Renal pelvis (tissue), 1 donor: ENCODE measurements at regions not wholly inside any gene's neighbourhood (a gene's known extent, or its start where the extent isn't known, plus 50 kb on each side); places are given as distances from the start of the nearest gene placed in this dataset.
"Not testable (repeated sequence)": the region's sequence is repeated elsewhere in the genome, so short reads cannot be mapped to it uniquely, and the experiment has no call there.

Source experiments
- DNase-seq: peaks from one replicate; pipeline ENCODE4 v3.0.0-alpha.2; 2013

DNA sequence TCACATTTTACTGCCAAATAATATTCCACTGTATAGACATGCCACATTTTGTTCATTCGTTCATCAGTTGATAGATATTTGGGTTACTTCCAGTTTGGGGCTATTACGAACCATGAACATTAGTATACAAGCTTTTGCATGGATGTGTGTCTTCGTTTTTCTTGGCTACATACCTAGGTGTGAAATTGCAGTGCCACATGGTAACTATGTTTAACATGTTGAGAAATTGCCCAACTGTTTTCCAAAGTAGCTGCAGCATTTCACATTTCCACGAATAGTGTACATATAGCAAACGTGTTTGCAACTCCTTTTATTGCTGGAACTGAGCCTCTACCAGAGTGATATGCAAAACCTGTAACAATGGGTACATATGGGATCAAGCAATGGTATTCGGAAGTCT is 221.5 kb downstream of the VEGFC start:
- no peak for DNase-seq

DNA sequence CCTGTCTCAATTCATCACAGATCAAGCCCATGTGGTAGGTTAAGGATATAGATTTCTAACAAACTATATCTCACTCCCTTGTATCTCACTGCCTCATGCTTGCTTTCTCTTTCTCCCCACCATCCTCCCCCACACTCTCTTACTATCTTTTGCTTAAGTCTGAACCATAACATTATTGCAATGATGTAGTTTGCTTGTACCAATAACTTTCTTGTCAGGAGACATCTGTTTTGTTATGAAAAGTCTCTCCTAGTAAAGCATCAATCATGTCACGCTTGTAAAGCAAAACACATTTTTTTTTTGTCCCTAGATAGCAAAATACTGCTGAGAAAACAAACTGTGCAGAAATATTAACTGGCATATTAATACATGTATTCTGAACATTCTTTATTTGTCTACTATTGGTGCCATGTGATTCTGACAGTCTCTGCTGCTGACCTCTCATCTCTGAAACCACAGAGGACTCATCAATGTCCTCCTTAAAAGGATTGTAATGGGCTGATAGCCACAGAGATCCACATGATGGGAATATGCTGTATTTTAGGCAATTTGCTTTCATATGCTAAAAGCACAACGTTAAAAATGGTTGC is 217.5 kb downstream of the VEGFC start:
- DNase-seq, result peak; percentile 8

DNA sequence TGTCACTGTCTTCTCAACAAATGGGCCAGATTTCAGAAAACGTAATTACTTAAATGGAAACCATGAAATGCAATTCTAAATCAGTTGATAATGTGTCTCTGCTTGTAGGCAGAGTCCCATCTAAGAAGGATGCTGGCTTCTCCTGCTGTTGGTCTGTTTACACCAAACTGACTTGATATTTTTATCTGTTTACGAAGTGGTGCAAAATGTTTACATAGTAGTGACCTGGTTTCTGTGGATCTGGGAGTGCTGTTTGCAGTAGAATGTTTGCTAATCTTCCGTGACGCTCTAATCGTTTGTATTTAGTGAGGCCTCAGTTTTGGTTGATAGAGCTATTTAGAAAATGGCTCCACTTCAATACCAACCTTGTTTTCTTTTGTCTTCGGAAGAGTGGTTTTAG is 213.5 kb downstream of the VEGFC start:
- DNase-seq, result no peak

DNA sequence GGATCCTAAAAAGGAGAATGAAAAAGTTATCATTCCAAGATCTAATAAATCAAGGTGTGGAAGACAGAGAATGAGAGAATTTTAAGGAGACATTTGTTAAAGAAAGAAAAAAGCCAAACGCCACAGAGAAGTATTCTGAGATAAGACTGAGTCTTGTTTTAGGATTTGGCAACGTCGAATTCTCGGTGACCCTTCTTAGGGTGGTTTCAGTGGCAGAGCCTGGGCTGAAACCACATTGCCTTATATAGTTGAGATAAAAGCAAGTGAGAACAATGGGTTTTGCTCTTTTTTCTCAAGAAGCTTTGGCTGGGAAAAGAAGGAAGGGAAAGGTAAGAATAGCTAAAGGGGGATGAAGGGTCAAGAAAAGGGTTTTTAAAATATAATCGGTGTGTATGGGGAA is 209.4 kb downstream of the VEGFC start:
- DNase-seq, result no peak

DNA sequence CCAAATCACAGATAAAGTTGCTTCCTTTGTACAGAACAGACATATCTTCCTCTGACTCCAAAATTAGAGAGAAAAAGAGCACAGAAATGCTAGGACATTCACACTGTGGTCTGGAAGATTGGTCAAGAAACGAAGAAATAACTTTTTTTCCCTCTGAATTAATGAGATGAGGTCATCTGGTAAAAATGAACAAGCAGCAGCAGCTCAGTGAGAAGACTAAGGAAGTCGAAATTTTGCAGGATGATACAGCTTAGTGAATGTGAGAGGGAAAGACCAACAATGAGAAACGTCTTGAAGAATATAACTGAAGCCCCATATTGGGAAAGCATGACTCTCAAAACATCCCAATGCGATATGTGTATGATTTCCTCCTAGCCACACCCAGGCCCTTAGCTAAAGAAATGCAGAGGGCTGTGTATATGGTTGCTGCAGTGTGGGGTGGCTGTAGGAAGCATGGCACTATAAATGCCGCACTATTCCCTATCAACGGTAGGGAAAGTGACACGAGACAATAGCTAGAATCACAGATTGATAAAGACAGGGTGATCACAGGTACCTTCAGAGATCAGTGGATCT is 208.6 kb downstream of the VEGFC start:
- DNase-seq, result no peak

DNA sequence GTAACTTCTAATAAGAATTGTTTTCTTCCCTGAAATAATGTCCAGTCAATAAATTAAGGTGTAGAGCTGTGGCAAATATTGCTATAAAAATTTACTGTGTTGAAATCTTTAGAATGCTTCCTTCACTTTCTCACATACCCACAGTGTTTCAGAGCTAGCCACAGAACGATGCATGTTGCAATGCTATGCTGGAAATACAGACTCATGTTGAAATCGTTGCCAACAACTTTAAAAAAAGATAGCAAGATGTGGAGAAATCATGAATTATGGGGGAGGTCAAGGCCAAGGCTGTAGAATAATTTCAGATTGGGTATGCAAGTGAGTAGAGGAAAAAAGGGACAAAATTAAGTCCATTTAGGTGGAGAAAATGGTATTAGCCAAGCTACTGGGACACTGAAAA is 204.8 kb downstream of the VEGFC start:
- no peak for DNase-seq

DNA sequence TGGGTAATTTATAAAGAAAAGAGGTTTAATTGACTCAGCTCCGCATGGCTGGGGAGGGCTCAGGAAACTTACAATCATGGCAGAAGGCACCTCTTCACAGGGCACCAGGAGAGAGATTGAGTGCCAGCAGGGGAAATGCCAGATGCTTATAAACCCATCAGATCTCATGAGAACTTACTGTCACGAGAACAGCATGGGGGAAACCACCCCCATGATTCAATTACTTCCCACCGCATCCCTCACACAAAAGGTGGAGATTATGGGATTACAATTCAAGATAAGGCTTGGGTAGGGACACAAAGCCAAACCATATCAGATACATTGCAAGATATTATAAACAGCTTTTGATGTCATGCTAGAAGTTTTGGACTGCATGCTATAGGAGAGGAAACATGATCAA is 204.3 kb downstream of the VEGFC start:
- DNase-seq, result no peak

DNA sequence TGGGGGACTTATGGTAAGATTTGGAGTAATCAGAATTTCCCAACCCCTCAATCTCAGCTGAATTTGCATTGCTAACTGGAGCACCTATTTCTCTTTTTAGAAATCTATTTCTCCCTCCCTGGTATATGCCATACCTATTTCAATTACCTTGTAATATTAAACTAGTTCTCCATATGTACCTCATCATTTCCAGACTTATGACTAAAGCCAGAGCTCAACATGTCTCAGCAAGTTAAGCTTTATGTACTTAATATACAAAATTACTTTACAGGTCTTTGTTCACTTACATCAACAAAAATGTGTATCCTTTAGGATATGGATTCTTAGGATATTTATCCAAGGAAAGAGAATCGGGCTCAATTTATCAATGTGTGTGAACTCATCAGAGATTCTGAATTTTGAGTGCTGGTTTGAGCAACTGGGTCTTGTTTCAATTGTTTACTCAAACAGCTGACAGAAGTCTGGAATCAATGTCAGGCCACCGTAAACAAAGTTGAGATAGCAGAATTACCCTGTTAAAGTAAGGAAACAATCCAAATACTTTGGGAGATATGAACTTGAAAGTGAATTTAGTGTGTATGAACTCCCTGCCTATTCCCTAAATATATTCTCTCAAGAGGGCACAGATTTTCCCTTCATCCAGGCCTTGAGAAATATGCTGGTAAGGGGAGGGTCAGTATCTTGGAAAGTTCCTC is 199.6 kb downstream of the VEGFC start:
- DNase-seq, result no peak

DNA sequence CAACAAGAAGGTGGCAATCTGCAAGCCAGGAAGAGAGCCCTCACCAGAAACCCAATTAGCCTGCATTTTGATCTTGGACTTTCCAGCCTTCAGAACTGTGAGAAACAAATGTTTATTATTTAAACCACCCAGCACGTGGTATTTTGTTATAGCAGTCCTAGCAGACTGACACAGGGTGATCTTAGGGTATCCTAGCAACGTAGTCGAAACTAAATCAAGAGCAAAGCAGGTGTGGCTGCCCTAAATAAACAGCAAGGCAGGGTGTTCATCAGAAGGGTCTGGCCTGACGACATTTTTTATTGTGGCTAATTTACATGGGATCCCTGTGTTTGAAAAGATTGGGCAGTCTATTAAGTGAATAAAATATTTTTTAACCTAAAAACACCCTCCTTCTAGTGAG is 198.8 kb downstream of the VEGFC start:
- no peak for DNase-seq

DNA sequence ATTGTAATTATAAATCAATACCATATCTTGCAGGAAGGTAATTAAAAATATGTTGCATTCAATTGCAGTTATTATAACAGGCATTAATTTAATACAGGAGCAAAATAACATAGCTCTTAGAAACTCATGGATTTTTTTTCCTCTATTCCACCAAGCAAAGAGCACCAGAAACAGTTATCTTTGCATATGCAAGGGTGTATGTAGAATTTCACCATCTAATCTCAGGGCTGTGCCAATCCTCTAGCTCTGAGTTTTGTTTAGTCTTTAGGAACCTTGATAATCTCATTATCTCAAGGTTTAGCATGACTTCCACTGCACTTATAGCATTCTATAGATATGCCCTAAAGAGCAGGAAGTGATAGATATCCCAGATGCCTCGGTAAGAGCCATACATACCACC is 197.5 kb downstream of the VEGFC start:
- DNase-seq, result no peak

DNA sequence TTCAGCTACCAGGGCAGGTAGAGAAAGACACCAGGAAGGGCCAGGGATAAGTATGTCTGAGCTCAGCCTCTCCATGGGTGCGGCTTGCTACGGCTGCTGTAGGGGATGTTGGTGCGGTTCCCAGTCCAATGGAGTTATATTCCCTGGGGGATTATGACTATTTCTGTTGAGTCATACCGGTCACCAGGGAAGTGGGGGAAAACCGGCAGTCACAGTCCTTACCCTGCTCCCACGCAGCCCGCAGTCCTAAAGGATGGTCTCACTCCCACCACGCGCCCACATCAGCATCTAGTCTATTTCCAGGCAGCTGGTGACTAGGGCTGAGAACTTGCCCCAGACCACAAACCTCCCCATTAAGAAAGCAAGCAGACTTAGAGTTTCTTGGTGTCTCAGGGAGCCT is 191.6 kb downstream of the VEGFC start:
- DNase-seq, result no peak

DNA sequence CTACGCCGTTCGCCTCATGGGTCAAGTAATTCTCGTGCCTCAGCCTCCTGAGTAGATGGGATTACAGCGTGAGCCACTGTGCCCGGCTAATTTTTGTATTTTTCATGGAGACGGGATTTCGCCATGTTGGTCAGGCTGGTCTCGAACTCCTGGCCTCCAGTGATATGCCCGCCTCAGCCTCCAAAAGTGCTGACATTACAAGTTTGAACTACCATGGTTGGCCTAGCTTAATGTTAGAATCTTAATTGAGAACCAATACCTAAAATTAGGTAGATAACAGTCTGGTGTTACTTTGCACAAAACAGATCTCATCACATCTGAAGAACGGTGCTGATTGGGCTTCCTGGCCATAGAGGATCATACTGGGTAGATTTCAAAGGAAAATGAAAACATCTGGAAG is 184.9 kb downstream of the VEGFC start:
- no peak for DNase-seq

DNA sequence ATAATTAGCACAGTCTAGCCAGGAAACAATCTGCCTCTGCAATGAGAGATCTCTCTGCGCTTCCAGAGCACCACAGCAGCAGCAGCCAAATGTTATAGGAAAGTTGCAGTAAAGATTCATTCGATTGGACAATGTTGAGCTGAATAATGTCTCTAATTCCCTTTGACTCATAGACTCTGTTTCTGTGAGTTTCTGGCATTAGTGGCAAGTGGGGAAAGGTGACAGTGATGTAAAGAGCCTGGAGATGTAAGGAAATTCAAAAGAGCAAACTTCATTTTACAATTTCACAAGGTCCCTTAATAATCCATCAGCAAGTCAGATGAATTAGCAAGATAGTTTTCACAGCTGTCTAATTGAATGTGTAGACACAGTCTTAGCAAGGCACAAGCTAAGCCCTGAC is 184.4 kb downstream of the VEGFC start:
- no peak for DNase-seq

DNA sequence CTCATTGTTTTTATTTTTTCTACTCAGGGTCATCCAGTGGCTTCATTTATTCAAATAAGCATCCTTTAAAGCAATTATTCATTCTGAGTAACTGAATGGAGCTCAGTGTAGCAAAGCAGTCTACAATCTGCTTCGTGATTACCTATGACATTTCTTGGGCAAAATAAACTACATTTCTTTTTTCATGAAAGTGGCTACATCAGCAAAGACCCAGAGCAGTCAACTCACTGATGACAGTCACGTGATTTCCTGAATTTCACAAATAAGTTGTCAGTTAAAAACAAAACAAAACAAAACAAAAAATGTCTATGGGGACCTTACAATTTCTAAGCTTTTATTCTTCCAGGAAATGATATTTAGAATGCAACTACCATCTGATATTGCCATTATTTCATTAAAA is 182.1 kb downstream of the VEGFC start:
- no peak for DNase-seq

DNA sequence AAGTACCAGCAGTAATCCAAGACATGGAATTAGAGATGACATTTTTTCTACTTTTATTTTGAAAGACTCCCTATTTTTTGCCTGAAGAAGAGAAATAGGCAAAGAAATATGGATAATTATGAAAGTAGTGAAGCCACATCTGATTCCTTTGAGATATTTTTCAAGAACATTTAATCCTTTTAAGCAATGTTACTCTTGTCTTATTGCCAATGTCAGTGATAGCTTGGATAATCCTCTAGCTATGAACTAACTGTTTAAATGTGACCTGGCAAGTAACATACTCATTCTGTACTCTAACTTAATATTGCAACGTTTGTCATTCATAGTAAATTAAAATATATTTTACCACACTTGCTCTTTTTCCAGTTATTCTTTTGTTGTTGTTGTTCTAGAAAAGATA is 181.3 kb downstream of the VEGFC start:
- DNase-seq, result no peak

DNA sequence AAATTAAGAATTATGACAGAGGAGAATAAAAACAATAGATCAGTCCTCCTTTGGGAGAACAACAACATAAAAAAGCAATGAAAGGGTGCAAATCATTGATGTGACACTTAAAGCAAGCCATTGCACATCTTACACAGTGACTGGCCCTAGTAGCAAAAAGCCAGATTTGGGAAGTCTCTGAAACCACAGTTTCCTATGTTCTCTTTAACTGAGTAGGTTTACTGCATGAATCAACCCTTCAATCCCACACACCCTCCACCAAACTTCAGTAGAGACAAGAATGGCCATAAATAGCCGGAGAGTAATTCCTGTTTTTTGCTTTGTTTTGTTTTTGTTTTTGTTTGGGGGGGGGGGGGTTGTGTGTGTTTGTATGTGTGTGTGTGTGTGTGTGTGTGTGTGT is 180.8 kb downstream of the VEGFC start:
- no peak for DNase-seq

DNA sequence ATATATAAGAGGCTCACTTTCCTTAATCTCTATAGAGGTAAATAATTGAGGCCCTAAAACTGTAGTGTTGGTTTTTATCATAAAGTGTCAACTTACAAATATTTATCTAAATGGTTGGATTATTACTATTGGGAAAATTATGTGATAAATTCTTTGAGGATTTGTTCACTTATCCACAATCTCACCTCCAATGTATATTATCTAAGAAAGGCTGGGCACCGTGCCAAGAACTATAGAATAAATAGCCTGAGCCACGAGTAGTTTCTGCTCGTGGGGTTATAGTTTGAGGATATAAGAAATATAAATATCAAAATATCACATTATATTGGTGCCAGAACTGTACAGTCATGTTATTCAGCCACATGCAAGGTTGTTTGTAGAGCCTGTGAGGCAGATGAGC is 177.9 kb downstream of the VEGFC start:
- DNase-seq, result no peak

DNA sequence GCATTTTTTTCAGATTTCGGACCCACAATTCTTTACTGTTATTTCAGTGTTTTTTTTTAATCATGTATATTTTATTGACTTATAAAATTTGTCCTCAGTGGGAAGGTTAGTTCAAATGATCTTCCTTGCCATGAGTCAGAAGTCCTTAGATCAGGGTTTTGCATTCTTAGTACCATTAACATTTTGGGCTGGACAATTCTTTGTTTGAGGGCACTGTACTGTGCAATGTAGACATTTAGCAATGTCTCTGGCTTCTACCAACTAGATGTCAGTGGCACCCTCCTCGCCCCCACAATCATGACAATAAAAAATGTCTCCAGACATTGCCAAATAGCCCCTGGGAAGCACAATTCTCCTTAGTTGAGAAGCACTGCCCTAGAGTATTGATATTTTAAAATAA is 176.6 kb downstream of the VEGFC start:
- DNase-seq, result no peak

DNA sequence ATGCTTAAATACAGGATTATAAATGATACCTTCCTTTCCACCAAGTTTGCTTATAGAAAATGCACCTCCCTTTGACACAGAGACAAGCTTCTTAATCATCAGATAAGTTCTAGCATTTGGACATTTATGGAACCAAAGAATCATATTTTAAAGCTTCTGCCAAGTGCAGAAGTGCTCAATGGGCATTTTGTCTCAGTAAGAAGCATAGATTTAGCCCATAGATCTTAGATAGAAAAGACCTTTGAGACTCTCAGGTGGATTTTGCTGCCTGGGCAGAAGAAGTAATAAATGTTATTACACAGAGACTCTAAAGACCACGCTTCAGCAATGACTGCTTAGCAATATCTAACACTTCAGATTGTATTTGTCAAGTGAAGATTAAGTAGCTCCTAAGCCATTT is 174.6 kb downstream of the VEGFC start:
- no peak for DNase-seq

DNA sequence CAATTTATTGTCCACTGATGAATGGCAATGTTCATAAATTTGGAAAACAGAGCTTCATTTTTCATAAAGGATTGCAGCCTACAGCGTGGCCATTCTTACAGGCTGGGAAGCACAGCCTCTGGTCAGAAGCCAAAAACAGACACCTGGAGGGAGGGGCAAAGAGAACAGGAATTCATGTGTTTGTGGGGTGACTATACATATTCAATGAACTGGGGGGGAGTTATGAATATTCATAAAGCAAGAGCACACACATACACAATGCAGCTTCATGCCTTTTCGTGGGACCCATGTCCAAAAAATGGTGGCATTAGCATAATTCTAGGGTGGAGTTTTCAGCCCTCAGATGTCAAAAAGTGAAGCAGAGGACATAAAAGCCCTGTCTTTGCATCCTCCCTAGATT is 173.3 kb downstream of the VEGFC start:
- no peak for DNase-seq

DNA sequence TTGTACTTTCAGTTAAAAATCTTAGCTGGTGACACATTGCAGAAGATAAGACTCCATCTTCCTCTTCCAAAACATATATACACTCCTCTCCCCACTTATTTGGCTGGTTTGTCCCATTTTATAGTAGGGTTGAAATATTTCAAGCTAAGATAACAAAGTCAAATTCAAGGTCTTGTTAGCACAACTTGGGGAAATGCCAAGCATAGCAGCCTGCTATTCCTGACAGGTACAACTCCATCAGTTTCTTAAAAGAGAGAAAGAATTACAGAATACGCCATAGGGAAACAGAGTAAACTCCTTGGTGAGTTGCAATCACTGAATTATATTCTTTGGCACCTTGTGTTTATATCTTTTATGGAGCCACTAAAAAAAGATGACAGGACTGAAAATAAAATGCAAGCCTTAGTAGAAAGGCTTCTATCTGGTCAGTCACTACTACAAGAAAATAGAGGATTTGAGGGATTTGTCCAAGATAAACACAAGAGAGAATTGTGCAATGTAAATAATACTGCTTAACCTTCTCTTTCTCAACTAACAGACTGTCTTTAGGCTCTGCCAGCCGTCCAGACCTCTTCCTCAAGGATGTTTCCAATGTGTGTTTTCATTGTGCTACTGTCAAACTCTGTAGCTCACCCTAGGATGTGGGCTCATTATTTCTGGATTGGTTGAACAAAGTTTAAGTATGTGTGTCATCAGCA is 170.3 kb downstream of the VEGFC start:
- DNase-seq, result no peak

DNA sequence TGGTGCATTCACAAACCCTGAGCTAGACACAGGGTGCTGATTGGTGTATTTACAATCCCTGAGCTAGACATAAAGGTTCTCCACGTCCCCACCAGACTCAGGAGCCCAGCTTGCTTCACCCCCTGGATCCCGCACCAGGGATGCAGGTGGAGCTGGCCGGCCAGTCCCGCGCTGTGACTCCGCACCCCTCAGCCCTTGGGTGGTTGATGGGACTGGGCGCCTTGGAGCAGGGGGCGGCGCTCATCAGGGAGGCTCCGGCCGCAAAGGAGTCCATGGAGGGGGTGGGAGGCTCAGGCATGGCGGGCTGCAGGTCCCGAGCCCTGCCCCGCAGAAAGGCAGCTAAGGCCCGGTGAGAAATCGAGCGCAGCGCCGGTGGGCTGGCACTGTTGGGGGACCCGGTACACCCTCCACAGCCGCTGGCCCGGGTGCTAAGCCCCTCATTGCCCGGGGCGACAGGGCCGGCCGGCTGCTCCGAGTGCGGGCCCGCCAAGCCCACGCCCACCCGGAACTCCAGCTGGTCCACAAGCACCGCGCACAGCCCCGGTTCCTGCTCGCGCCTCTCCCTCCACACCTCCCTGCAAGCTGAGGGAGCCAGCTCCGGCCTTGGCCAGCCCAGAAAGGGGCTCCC is 167.6 kb downstream of the VEGFC start:
- not testable (repeated sequence) for DNase-seq

DNA sequence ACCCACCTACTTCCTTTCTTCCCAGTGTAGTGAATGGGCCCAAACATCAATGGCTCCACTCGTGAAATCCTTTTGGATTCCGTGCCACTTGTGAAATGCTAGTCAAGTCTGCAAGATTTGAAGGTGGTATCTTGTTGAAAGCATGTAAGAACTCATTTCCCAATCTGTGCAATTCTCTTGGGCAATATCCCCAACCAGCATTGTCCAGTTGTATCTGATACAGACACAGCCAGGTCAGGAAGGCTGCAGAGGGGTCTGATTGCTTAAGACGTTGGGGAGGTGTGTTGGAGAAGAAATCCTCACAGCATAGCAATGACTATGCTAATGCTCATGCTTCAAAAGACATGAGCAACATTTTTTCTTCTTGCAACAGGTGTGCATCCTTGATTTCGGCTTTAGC is 164.8 kb downstream of the VEGFC start:
- no peak for DNase-seq
